ENCODE measurements at regions not wholly inside any gene's neighbourhood (a gene's known extent, or its start where the extent isn't known, plus 50 kb on each side); places are given as distances from the start of the nearest gene placed in this dataset.

GRCh38 chr16:58853854-58854791, 120.0 kb upstream of the GOT2 start:
- FAIRE-seq (no peak), ATAC-seq (peak in 1 of 2 experiments; percentile 30; a peak in 2 of 6 replicates), DNase-seq (ENCODE audit: low read depth in 1 of 2, low spot score in 1 of 2) (no peak)
- 41% methylated on average over 6 of the region's 6 CpGs for WGBS (ENCODE audit: missing lambda C conversion rate)
- CTCF ChIA-PET = interaction anchor here (1.0 to 3.2 kb wide), 3 partner anchors 10 to 39 kb away, joined by 3 to 18 read pairs (median 3); no protein-coding TSS in a partner anchor
- Histone ChIP-seq H3K4me1 (no peaks in the 10 kb centered on the region), H3K4me2 (no peak overlapping the region), H3K27ac (no peak overlapping the region), H3K9me3 (no peaks in the 10 kb centered on the region; the same call in 1 of the 3 replicates), H3K4me3 (no peak overlapping the region)
- POLR2A ChIA-PET = no interaction called here
- peak; percentile 66 for TF ChIP-seq RFX5 (IDR thresholded peaks at IDR 0.05)
- TF ChIP-seq MAFK (IDR thresholded peaks at IDR 0.05; ENCODE audit: partially characterized antibody) = no peak
- TF ChIP-seq ESRRA (IDR thresholded peaks at IDR 0.05; ENCODE audit: borderline replicate concordance, low read length) = no peak
- TF ChIP-seq CBX2 (IDR thresholded peaks at IDR 0.05; ENCODE audit: borderline replicate concordance, low read depth) = no peak

DNA sequence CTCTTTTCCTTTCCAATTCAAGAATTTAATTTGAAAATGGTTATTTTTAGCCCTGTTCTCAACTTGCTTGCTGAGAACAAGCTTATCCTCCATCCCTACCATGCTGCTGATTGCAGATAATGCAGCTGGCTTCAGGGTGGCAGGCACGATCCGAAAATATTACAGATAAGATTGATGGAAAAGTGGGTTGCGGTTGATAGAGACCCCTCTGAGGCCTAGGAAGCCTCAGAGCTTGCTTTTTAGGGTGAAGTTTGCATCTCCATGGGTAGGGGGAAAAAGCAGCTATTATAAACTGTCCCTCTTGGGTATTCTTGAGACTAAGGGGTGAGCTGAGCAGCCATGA, 116.5 kb upstream of the GOT2 start:
- Histone ChIP-seq H3K27ac (no peak overlapping the region), H3K4me1 (peaks cover 9% of the 10 kb centered on the region; the same call in 2 of the 3 replicates), H3K4me3 (no peak overlapping the region), H3K9me3 (no peaks in the 10 kb centered on the region), H3K4me2 (no peak overlapping the region)
- ATAC-seq = no peak
- WGBS (ENCODE audit: missing lambda C conversion rate) = 81% methylated on average over 3 of the region's 3 CpGs
- DNase-seq (ENCODE audit: low read depth in 1 of 2, low spot score in 1 of 2) = no peak
- ChIA-PET POLR2A (no interaction called here), CTCF (no interaction called here)
- no peak for FAIRE-seq
- TF ChIP-seq CBX8 (IDR thresholded peaks at IDR 0.05) (no peak), BHLHE40 (IDR thresholded peaks at IDR 0.05; ENCODE audit: low read depth, low read length) (no peak), FOSL2 (IDR thresholded peaks at IDR 0.05) (no peak), FOSL2 (CRISPR knock-in tag; IDR thresholded peaks at IDR 0.05) (no peak), E2F6 (IDR thresholded peaks at IDR 0.05; ENCODE audit: borderline replicate concordance, low read depth) (no peak), ZFP36 (IDR thresholded peaks at IDR 0.05; ENCODE audit: borderline replicate concordance, partially characterized antibody) (no peak), CHD2 (IDR thresholded peaks at IDR 0.05; ENCODE audit: low read length, partially characterized antibody) (no peak), KDM5A (IDR thresholded peaks at IDR 0.05) (no peak)
- TF ChIP-seq, protein P1, sequence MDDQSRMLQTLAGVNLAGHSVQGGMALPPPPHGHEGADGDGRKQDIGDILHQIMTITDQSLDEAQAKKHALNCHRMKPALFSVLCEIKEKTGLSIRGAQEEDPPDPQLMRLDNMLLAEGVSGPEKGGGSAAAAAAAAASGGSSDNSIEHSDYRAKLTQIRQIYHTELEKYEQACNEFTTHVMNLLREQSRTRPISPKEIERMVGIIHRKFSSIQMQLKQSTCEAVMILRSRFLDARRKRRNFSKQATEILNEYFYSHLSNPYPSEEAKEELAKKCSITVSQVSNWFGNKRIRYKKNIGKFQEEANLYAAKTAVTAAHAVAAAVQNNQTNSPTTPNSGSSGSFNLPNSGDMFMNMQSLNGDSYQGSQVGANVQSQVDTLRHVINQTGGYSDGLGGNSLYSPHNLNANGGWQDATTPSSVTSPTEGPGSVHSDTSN (IDR thresholded peaks at IDR 0.05) = no peak

DNA sequence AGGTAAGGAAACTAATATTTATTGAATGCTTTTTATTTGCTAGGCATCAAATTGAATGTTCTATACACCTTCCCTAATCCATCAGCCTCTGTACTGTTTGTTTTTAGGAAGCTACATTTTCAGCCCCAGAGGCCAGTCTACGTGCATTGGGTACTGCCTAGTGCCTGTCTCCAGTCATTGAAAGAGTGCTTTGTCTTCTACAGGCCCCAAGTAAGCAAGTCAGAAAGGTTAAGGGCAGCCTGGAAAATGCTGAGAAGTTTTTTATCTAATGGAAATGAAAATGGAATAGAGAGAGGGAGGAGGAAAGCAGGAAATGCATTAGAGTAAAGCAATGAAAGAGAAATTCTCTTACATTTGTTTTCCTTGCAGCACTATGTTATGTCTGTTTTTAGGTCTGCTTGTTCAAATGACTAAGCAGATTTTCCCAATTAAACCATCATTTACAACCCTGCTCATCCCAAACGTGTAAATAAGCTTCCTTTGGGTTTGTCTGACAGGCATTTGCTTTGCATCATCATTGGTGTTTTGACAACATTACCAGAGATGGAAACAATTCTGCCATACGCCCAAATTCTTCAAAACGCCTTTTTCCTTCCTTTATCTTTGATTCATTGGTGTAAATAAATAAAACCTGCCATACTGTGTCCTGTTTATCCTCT, 116.0 kb upstream of the GOT2 start:
- CTCF ChIA-PET = no interaction called here
- peaks cover 9% of the 10 kb centered on the region; the same call in 2 of the 3 replicates for H3K4me1 ChIP-seq

GRCh38 chr16:58848662-58849002, 114.5 kb upstream of the GOT2 start:
- Histone ChIP-seq H3K27ac (no peak overlapping the region), H3K4me1 (peaks cover 9% of the 10 kb centered on the region; the same call in 2 of the 3 replicates), H3K9me3 (no peaks in the 10 kb centered on the region), H3K4me2 (no peak overlapping the region), H3K4me3 (no peak overlapping the region)
- ChIA-PET CTCF (interaction anchor here (1.6 kb wide), 1 partner anchor 34 kb away, joined by 4 read pairs; no protein-coding TSS in a partner anchor), POLR2A (no interaction called here)
- FAIRE-seq (no peak), ATAC-seq (no peak), DNase-seq (ENCODE audit: low read depth in 1 of 2, low spot score in 1 of 2) (no peak)
- TF ChIP-seq USF2 (IDR thresholded peaks at IDR 0.05) = no peak
- no peak for TF ChIP-seq EP300 (IDR thresholded peaks at IDR 0.05)
- TF ChIP-seq ZFP36 (IDR thresholded peaks at IDR 0.05; ENCODE audit: borderline replicate concordance, partially characterized antibody) = no peak
- TF ChIP-seq CEBPB (IDR thresholded peaks at IDR 0.05) = no peak
- no peak for TF ChIP-seq TFCP2L1 (CRISPR knock-in tag; IDR thresholded peaks at IDR 0.05)
- TF ChIP-seq CBX2 (IDR thresholded peaks at IDR 0.05; ENCODE audit: borderline replicate concordance, low read depth) = no peak
- TF ChIP-seq E2F6 (IDR thresholded peaks at IDR 0.05; ENCODE audit: borderline replicate concordance, low read depth) = no peak
- TF ChIP-seq NPAS2 (CRISPR knock-in tag; IDR thresholded peaks at IDR 0.05; ENCODE audit: borderline replicate concordance) = no peak
- no peak for TF ChIP-seq MYC (IDR thresholded peaks at IDR 0.05; ENCODE audit: borderline replicate concordance, low read length)
- TF ChIP-seq MAX (IDR thresholded peaks at IDR 0.05) = no peak
- TF ChIP-seq RNF2 (IDR thresholded peaks at IDR 0.05; ENCODE audit: borderline replicate concordance, low read depth) = no peak
- no peak for TF ChIP-seq HOXB5 (CRISPR knock-in tag; IDR thresholded peaks at IDR 0.05)
- no peak for TF ChIP-seq NFE2L2 (conservative IDR thresholded peaks at IDR 0.05; ENCODE audit: low read length)
- TF ChIP-seq ZNF302 (CRISPR knock-in tag; IDR thresholded peaks at IDR 0.05) = no peak
- TF ChIP-seq JUNB (IDR thresholded peaks at IDR 0.05) = no peak
- TF ChIP-seq HEYL (CRISPR knock-in tag; IDR thresholded peaks at IDR 0.05) = no peak
- WGBS (ENCODE audit: missing lambda C conversion rate) = 92% methylated on average over 2 of the region's 2 CpGs

More for the DNA sequence above, 116.0 kb upstream of the GOT2 start:
- no peaks in the 10 kb centered on the region for H3K9me3 ChIP-seq
- peak overlapping the region in 1 of 2 experiments; percentile 29; a peak in 1 of 6 replicates for H3K27ac ChIP-seq
- POLR2A ChIA-PET = no interaction called here
- H3K4me3 ChIP-seq = no peak overlapping the region
- no peak for ATAC-seq
- H3K4me2 ChIP-seq = no peak overlapping the region
- 54% methylated on average over 4 of the region's 4 CpGs for WGBS (ENCODE audit: missing lambda C conversion rate)
- no peak for DNase-seq (ENCODE audit: low read depth in 1 of 2, low spot score in 1 of 2)
- no peak for FAIRE-seq
- no peak for TF ChIP-seq KDM5A (IDR thresholded peaks at IDR 0.05)
- peak; percentile 25 for TF ChIP-seq MAFK (IDR thresholded peaks at IDR 0.05; ENCODE audit: partially characterized antibody)
